ENCODE measurements at regions not wholly inside any gene's neighbourhood (a gene's known extent, or its start where the extent isn't known, plus 50 kb on each side); places are given as distances from the start of the nearest gene placed in this dataset.

DNA sequence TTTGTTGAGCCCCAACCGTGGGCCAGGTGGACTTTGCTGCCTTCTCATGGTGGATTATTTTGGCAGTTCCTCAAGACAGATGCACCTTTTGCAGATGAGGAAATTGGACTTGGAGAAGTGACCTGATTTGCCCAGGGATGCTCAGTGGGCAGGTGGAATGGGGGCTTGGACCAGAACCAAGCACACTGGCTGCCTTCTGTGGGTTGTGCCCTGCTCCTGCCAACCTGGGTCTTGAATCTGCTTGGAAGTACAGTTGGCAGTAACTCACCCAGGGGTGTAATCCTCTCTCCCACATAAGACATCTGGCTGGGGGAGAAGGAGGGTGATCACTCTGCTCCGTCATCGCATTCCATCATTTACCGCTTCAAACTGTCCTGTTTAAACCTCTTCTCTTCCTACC lies 110.5 kb upstream of the GPR26 start:
- ChIA-PET CTCF (no interaction called here), POLR2A (no interaction called here)
- Histone ChIP-seq H3K4me3 (replicated peaks in 1 of 3; ENCODE audit: insufficient read depth in 1 of 3, low read depth in 1 of 3, low read length in 3 of 3) (no peak overlapping the region), H3K27me3 (ENCODE audit: control insufficient read depth in 2 of 2, insufficient read depth in 2 of 2, low read length in 2 of 2) (no peaks in the 10 kb centered on the region), H3K9ac (replicated peaks; ENCODE audit: extremely low read depth, insufficient read depth, low read length) (no peak overlapping the region), H2AFZ (ENCODE audit: low read depth, low read length) (no peak overlapping the region), H3K27ac (ENCODE audit: insufficient read depth, low read depth, low read length) (no peak overlapping the region), H3K79me2 (ENCODE audit: control insufficient read depth, insufficient read depth, low read length) (no peaks in the 10 kb centered on the region), H4K20me1 (replicated peaks; ENCODE audit: control insufficient read depth, extremely low read depth, insufficient read depth, low read length) (no peaks in the 10 kb centered on the region), H3K4me1 (ENCODE audit: control insufficient read depth, extremely low read depth, insufficient read depth, low read length) (no peaks in the 10 kb centered on the region), H3K9me3 (replicated peaks; ENCODE audit: control insufficient read depth, insufficient read depth, low read length) (no peaks in the 10 kb centered on the region), H3K36me3 (ENCODE audit: control insufficient read depth in 2 of 2, extremely low read depth in 1 of 2, insufficient read depth in 2 of 2, low read length in 2 of 2) (no peaks in the 10 kb centered on the region), H3K9me1 (replicated peaks; ENCODE audit: control insufficient read depth, extremely low read depth, insufficient read depth, low read length) (no peaks in the 10 kb centered on the region), H3K4me2 (ENCODE audit: insufficient read depth, low read length) (no peak overlapping the region)
- dilution Hi-C loops (cut with MboI; ENCODE audit: extremely low pct_ligation_motif_present, low sequenced_read_pairs) (no loop called here), intact Hi-C loops (cut with micrococcal nuclease) (loop anchor here (5.0 kb wide), 1 partner anchor 988 kb away; no protein-coding TSS in a partner anchor)
- FAIRE-seq, result no peak
- no TSS peak for BruUV-seq (replicated peaks)
- DNase-seq (ENCODE audit: low read depth, low spot score), result no peak
- TF ChIP-seq POLR2A (IDR thresholded peaks at IDR 0.05; ENCODE audit: low read depth, low read length) (no peak), EZH2 (IDR thresholded peaks at IDR 0.05; ENCODE audit: borderline replicate concordance, low read depth, low read length, severe bottlenecking) (no peak)

DNA sequence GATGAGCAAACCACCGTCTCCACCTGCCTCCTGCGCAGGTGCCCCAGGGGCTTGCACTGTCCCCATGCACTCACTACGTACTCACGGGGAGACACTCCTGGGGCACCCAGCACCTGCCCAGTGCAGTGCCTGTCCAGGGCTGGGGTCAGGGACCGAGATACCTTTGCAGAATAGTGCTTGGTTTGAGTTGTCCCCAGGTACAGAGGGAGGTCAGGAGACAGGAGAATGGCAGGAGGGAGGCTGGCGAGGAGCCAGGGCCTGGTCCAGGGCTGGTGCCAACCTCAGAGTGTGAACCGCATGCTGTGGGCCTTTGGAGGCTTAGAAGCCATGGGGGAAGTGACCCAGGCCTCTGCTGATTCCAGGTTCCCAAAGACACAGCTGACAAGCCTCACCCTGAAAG lies 110.1 kb upstream of the GPR26 start:
- Histone ChIP-seq H3K4me3 (replicated peaks in 1 of 3; ENCODE audit: insufficient read depth in 1 of 3, low read depth in 1 of 3, low read length in 3 of 3) (no peak overlapping the region), H3K4me1 (ENCODE audit: control insufficient read depth, extremely low read depth, insufficient read depth, low read length) (no peaks in the 10 kb centered on the region), H3K27ac (ENCODE audit: insufficient read depth, low read depth, low read length) (no peak overlapping the region), H3K9me1 (replicated peaks; ENCODE audit: control insufficient read depth, extremely low read depth, insufficient read depth, low read length) (no peaks in the 10 kb centered on the region), H2AFZ (ENCODE audit: low read depth, low read length) (no peak overlapping the region), H3K9me3 (replicated peaks; ENCODE audit: control insufficient read depth, insufficient read depth, low read length) (no peaks in the 10 kb centered on the region), H3K9ac (replicated peaks; ENCODE audit: extremely low read depth, insufficient read depth, low read length) (no peak overlapping the region), H3K36me3 (ENCODE audit: control insufficient read depth in 2 of 2, extremely low read depth in 1 of 2, insufficient read depth in 2 of 2, low read length in 2 of 2) (no peaks in the 10 kb centered on the region), H4K20me1 (replicated peaks; ENCODE audit: control insufficient read depth, extremely low read depth, insufficient read depth, low read length) (no peaks in the 10 kb centered on the region), H3K4me2 (ENCODE audit: insufficient read depth, low read length) (no peak overlapping the region), H3K79me2 (ENCODE audit: control insufficient read depth, insufficient read depth, low read length) (no peaks in the 10 kb centered on the region), H3K27me3 (ENCODE audit: control insufficient read depth in 2 of 2, insufficient read depth in 2 of 2, low read length in 2 of 2) (no peaks in the 10 kb centered on the region)
- ChIA-PET POLR2A (no interaction called here), CTCF (interaction anchor here (3.1 kb wide), 1 partner anchor 423 kb away, joined by 16 read pairs; no protein-coding TSS in a partner anchor)
- DNase-seq (ENCODE audit: low read depth, low spot score) (no peak), FAIRE-seq (no peak)
- dilution Hi-C loops (cut with MboI; ENCODE audit: extremely low pct_ligation_motif_present, low sequenced_read_pairs), result no loop called here
- TF ChIP-seq GATA2 (IDR thresholded peaks at IDR 0.05; ENCODE audit: insufficient read depth, insufficient read length, low read depth, low read length) (no peak), MYC (IDR thresholded peaks at IDR 0.05; ENCODE audit: low read depth, low read length) (no peak), FOS (IDR thresholded peaks at IDR 0.05; ENCODE audit: borderline replicate concordance, insufficient read depth, low read length) (no peak), EZH2 (IDR thresholded peaks at IDR 0.05; ENCODE audit: borderline replicate concordance, low read depth, low read length, severe bottlenecking) (no peak), POLR2AphosphoS5 (IDR thresholded peaks at IDR 0.05; ENCODE audit: insufficient read depth, low read depth, low read length) (no peak), JUN (IDR thresholded peaks at IDR 0.05; ENCODE audit: borderline replicate concordance, insufficient read depth, insufficient read length, low read depth) (no peak), POLR2A (IDR thresholded peaks at IDR 0.05; ENCODE audit: low read depth, low read length) (no peak)
- TF ChIP-seq, protein P1, sequence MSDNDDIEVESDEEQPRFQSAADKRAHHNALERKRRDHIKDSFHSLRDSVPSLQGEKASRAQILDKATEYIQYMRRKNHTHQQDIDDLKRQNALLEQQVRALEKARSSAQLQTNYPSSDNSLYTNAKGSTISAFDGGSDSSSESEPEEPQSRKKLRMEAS (IDR thresholded peaks at IDR 0.05; ENCODE audit: insufficient read depth, insufficient read length), result no peak
- BruUV-seq (replicated peaks), result no TSS peak
- intact Hi-C loops (cut with micrococcal nuclease), result loop anchor here (5.0 kb wide), 1 partner anchor 989 kb away; no protein-coding TSS in a partner anchor
